DND-41 (cell line): ENCODE measurements at regions not wholly inside any gene's neighbourhood (a gene's known extent, or its start where the extent isn't known, plus 50 kb on each side); places are given as distances from the start of the nearest gene placed in this dataset.

ENCODE experiments used
- ATAC-seq: fragments of 200-7000 bp; cut with Tn5 transposase; 3 replicates; pipeline ENCODE4 v1.9.1; 2021; ENCODE audit warnings: low read depth; ENCODE audit not compliant: insufficient read depth
- DNase-seq: peaks from one replicate; pipeline ENCODE4 v3.0.0-alpha.2; 2020
- H2AFZ ChIP-seq: 2 replicates; pipeline ENCODE4 v1.6.0; 2012; ENCODE audit warnings: low read depth, low read length
- H3K27ac ChIP-seq: 2 replicates; pipeline ENCODE4 v1.5.1; 2012; ENCODE audit warnings: low read length, inconsistent platforms
- H3K27me3 ChIP-seq: fragments of 200-600 bp; sonication (generic); 2 replicates; pipeline ENCODE4 v1.6.0; 2012; ENCODE audit warnings: low read length, mild to moderate bottlenecking, inconsistent platforms; ENCODE audit not compliant: insufficient read depth, poor library complexity
- H3K36me3 ChIP-seq: 2 replicates; pipeline ENCODE4 v1.5.1; 2012; ENCODE audit warnings: low read length, inconsistent platforms; ENCODE audit not compliant: insufficient read depth
- H3K4me1 ChIP-seq: 2 replicates; pipeline ENCODE4 v1.5.1; 2012; ENCODE audit warnings: mild to moderate bottlenecking, low read length; ENCODE audit not compliant: insufficient read depth
- H3K4me2 ChIP-seq: 2 replicates; pipeline ENCODE4 v1.6.0; 2012; ENCODE audit warnings: mild to moderate bottlenecking, moderate library complexity, low read length, inconsistent platforms; ENCODE audit not compliant: insufficient read depth
- H3K4me3 ChIP-seq, 2 experiments: fragments of 200-600 bp in 1 of 2; shearing (Covaris generic) in 1 of 2; 2 replicates each; pipeline ENCODE4 v1.5.1; 2012 to 2016; ENCODE audit warnings: inconsistent platforms in 2 of 2, low read length in 2 of 2, mild to moderate bottlenecking in 2 of 2, low read depth in 1 of 2, moderate library complexity in 1 of 2
- H3K79me2 ChIP-seq: 2 replicates; pipeline ENCODE4 v1.6.0; 2012; ENCODE audit warnings: low read length, inconsistent platforms; ENCODE audit not compliant: insufficient read depth
- H3K9ac ChIP-seq: 2 replicates; pipeline ENCODE4 v1.6.0; 2012; ENCODE audit warnings: low read depth, mild to moderate bottlenecking, inconsistent platforms, low read length, moderate library complexity
- H3K9me3 ChIP-seq: 2 replicates; pipeline ENCODE4 v1.5.1; 2012; ENCODE audit warnings: low read length, moderate library complexity, mild to moderate bottlenecking, inconsistent platforms; ENCODE audit not compliant: insufficient read depth, severe bottlenecking
- H4K20me1 ChIP-seq: 2 replicates; pipeline ENCODE4 v1.6.0; 2012; ENCODE audit warnings: low read length; ENCODE audit not compliant: insufficient read depth
- CTCF ChIP-seq: IDR thresholded peaks from 2 replicates; pipeline ENCODE4 v1.5.1; 2012; ENCODE audit warnings: borderline replicate concordance, low read length, moderate library complexity, mild to moderate bottlenecking; ENCODE audit not compliant: poor library complexity, severe bottlenecking; ENCODE audit errors: extremely low read depth
- EZH2 ChIP-seq: IDR thresholded peaks from 3 replicates; pipeline ENCODE4 v1.6.1; 2012; ENCODE audit warnings: borderline replicate concordance, low read depth, mild to moderate bottlenecking, moderate library complexity, low read length, inconsistent platforms; ENCODE audit not compliant: severe bottlenecking

GRCh38 chr19:34579281-34580054, 97.5 kb downstream of the SCGB2B2 start:
- H3K27ac ChIP-seq: no peak overlapping the region
- ATAC-seq (no peak), DNase-seq (no peak)
- no peaks in the 10 kb centered on the region for H3K36me3 ChIP-seq
- H3K79me2 ChIP-seq: no peaks in the 10 kb centered on the region
- no peak for TF ChIP-seq EZH2
- no peak for TF ChIP-seq CTCF
- H3K4me2 ChIP-seq: no peak overlapping the region
- H3K27me3 ChIP-seq: no peaks in the 10 kb centered on the region
- no peak overlapping the region for H2AFZ ChIP-seq
- H3K4me1 ChIP-seq: no peaks in the 10 kb centered on the region
- H3K9me3 ChIP-seq: no peaks in the 10 kb centered on the region
- no peak overlapping the region for H3K9ac ChIP-seq
- H4K20me1 ChIP-seq: no peaks in the 10 kb centered on the region
- H3K4me3 ChIP-seq: no peak overlapping the region

DNA sequence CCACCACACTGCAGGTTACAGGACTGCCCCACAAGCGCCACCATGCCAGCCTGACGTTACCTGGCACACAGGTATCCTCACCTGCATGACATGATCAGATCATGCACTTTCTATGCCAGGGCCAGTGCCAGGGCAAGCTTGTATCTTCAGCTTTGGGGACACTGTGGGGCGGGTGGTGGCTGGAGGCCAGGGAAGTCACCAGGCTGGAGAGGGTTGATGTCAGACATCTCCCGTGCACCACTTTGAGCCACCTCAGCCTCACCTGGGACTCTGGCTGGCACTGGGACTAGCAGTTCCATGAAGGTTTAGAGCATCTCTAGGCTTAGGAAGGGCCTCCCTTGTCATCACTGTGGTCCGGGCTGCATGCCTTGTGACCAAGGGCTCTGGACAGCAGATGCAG, 97.2 kb downstream of the WTIP start:
- H3K4me2 ChIP-seq: no peak overlapping the region
- H3K27ac ChIP-seq: no peak overlapping the region
- H3K27me3 ChIP-seq: no peaks in the 10 kb centered on the region
- H3K36me3 ChIP-seq: no peaks in the 10 kb centered on the region
- ATAC-seq: no peak
- H3K9ac ChIP-seq: no peak overlapping the region
- H2AFZ ChIP-seq: no peak overlapping the region
- DNase-seq: no peak
- no peaks in the 10 kb centered on the region for H4K20me1 ChIP-seq
- TF ChIP-seq CTCF (no peak), EZH2 (no peak)
- no peak overlapping the region for H3K4me3 ChIP-seq
- H3K4me1 ChIP-seq: no peaks in the 10 kb centered on the region
- no peaks in the 10 kb centered on the region for H3K79me2 ChIP-seq
- no peaks in the 10 kb centered on the region for H3K9me3 ChIP-seq

DNA sequence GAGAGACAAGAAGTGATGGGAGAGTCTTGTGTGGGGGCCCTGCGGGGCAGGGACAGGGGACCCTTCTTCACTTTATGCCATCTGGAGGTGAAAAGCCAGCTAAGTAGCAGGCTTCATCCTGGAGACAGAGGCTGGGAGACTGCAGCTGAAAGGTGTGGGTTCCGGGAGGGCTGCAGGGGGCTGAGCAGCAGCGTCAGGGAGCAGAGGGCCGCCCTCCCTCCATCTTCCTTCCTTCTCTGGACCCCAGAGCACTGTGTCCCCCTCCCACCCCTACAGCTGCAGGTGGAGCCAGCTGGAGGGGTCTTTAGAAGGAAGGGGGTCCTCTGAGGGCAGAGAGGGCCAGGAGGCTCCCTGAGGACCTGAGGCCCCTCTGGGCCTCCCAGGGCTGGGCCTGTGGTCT, 96.6 kb downstream of the WTIP start:
- H3K36me3 ChIP-seq: no peaks in the 10 kb centered on the region
- no peaks in the 10 kb centered on the region for H3K4me1 ChIP-seq
- no peak overlapping the region for H3K27ac ChIP-seq
- no peak overlapping the region for H3K9ac ChIP-seq
- H4K20me1 ChIP-seq: no peaks in the 10 kb centered on the region
- no peak for ATAC-seq
- no peaks in the 10 kb centered on the region for H3K27me3 ChIP-seq
- no peaks in the 10 kb centered on the region for H3K9me3 ChIP-seq
- no peak overlapping the region for H3K4me3 ChIP-seq
- H3K4me2 ChIP-seq: no peak overlapping the region
- no peak for DNase-seq
- no peaks in the 10 kb centered on the region for H3K79me2 ChIP-seq
- TF ChIP-seq CTCF (no peak), EZH2 (no peak)
- H2AFZ ChIP-seq: no peak overlapping the region
